Activated T-helper 17 cell treated with anti-CD3 and anti-CD28 coated beads, Interleukin-2, amount 50 U/mL, for 72 hours (primary cell): ENCODE measurements at regions not wholly inside any gene's neighbourhood (a gene's known extent, or its start where the extent isn't known, plus 50 kb on each side); places are given as distances from the start of the nearest gene placed in this dataset.
"Not testable (repeated sequence)": the region's sequence is repeated elsewhere in the genome, so short reads cannot be mapped to it uniquely, and the experiment has no call there.

Experiments used
- ATAC-seq: fragments of 150-1000 bp; cut with Tn5 transposase; replicated peaks from 2 replicates; pipeline ENCODE4 v1.10.0; 2021; ENCODE audit warnings: mild to moderate bottlenecking, moderate library complexity
- H3K27ac Mint-ChIP-seq: one replicate; pipeline ENCODE4 v1.8.0; 2022; ENCODE audit warnings: mixed read lengths
- H3K27me3 Mint-ChIP-seq: one replicate; pipeline ENCODE4 v1.8.0; 2022; ENCODE audit warnings: mixed read lengths
- H3K36me3 Mint-ChIP-seq: one replicate; pipeline ENCODE4 v1.8.0; 2022; ENCODE audit warnings: low read depth, mild to moderate bottlenecking, mixed read lengths
- H3K4me1 Mint-ChIP-seq: one replicate; pipeline ENCODE4 v1.8.0; 2022; ENCODE audit warnings: mixed read lengths
- H3K4me3 Mint-ChIP-seq: one replicate; pipeline ENCODE4 v1.8.0; 2022; ENCODE audit warnings: mild to moderate bottlenecking, mixed read lengths
- H3K9me3 Mint-ChIP-seq: one replicate; pipeline ENCODE4 v1.8.0; 2022; ENCODE audit warnings: mixed read lengths

GRCh38 chr9:40911647-40912046, 216.8 kb downstream of the FOXD4L6 start:
- Mint-ChIP-seq H3K27me3 (peaks cover 8% of the 10 kb centered on the region), H3K9me3 (peaks cover 58% of the 10 kb centered on the region), H3K36me3 (no peaks in the 10 kb centered on the region), H3K27ac (no peak overlapping the region), H3K4me1 (no peaks in the 10 kb centered on the region), H3K4me3 (no peak overlapping the region)
- ATAC-seq: no peak

DNA sequence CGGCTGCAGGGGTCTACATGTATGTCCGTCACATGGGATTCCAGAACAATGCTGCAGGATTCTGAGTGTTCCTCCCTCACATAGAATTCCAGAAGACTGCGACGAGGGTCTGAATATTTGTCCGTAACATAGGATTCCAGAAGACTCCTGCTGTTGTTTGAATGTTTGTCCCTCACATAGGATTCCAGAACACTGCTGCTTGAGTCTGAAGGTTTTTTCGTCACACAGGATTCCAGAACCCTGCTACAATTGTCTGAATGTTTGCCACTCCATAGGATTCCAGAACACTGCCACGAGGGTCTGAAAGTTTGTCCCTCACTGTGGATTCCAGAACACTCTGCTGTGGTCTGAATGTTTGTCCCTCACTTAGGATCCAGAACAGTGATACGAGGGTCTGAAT, 217.5 kb downstream of the FOXD4L6 start:
- H3K4me1 Mint-ChIP-seq, H3K27me3 Mint-ChIP-seq, ATAC-seq, H3K4me3 Mint-ChIP-seq, H3K36me3 Mint-ChIP-seq, H3K27ac Mint-ChIP-seq: not testable (repeated sequence)
- H3K9me3 Mint-ChIP-seq: peaks cover 60% of the 10 kb centered on the region

GRCh38 chr9:40909821-40910220, 218.7 kb downstream of the FOXD4L6 start:
- Mint-ChIP-seq H3K27ac (no peak overlapping the region), H3K4me3 (no peak overlapping the region), H3K4me1 (no peaks in the 10 kb centered on the region), H3K36me3 (no peaks in the 10 kb centered on the region), H3K27me3 (peaks cover 5% of the 10 kb centered on the region), H3K9me3 (peaks cover 59% of the 10 kb centered on the region)
- ATAC-seq: no peak

DNA sequence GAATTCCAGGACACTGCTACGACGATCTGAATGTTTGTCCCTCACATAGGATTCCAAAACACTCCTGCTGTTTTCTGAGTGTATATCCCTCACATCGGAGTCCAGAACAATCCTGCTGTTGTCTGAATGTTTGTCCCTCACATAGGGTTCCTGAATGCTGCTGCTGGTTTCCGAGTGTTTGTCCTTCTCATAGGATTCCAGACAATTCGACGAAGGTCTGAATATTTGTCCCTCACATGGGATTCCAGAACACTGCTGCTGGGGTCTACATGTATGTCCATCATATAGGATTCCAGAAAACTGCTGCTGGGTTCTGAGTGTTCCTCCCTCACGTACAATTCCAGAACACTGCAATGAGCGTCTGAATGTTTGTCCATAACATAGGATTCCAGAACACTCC, 219.4 kb downstream of the FOXD4L6 start:
- H3K9me3 Mint-ChIP-seq: peaks cover 58% of the 10 kb centered on the region
- not testable (repeated sequence) for H3K4me1 Mint-ChIP-seq, H3K36me3 Mint-ChIP-seq, H3K4me3 Mint-ChIP-seq, ATAC-seq, H3K27ac Mint-ChIP-seq, H3K27me3 Mint-ChIP-seq

DNA sequence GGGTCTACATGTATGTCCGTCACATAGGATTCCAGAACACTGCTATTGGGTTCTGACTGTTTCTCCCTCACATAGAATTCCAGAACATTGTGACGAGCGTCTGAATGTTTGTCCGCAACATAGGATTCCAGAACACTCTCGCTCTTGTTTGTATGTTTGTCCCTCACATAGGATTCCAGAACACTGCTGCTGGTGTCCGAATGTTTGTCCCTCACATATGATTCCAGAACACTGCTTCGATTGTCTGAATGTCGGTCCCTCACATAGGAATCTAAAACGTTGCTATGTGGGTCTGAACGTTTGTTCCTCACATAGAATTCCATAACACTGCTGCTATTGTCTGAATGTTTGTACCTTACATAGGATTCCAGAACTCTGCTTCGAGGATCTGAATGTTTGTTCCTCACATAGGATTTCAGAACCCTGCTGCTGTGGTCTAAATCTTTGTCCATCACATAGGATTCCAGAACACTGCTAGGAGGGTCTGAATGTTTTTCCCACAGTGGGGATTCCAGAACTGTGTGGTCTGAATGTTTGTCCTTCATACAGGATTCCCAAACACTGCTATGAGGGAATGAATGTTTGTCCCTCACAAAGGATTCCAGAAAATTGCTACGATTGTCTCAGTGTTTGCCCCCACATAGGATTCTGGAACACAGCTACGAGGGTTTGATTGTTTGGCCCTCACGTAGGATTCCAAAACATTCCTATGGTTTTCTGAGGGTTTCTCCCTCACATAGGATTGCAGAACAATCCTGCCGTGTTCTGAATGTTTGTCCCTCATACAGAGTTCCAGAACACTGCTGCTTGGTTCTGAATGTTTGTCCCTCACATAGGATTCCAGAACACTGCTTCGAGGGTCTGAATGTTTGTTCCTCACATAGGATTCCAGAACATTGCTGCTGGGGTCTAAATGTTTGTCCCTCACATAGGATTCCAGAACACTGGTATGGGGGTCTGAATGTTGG, 220.5 kb downstream of the FOXD4L6 start:
- Mint-ChIP-seq H3K36me3 (no peaks in the 10 kb centered on the region), H3K9me3 (peaks cover 55% of the 10 kb centered on the region), H3K4me1 (no peaks in the 10 kb centered on the region), H3K4me3 (no peak overlapping the region), H3K27me3 (peaks cover 3% of the 10 kb centered on the region), H3K27ac (no peak overlapping the region)
- no peak for ATAC-seq

- H3K36me3 Mint-ChIP-seq: not testable (repeated sequence)
Observed at GRCh38 chr9:40906879-40907278, 221.6 kb downstream of the FOXD4L6 start.

DNA sequence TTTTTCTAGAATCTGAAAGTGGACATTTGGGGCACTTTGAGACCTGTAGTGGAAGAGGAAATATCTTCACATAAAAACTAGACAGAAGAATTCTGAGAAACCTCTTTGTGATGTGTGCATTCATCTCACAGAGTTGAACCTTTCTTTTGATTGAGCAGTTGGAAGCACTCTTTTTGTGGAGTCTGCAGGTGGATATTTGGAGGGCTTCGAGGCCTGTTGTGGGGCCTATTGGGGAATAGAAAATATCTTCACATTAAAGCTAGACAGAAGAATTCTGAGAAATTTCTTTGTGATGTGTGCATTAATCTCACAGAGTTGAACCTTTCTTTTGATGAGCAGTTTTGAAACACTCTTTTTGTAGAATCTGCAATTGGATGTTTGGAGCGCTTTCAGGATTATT, 236.2 kb downstream of the FOXD4L6 start:
- not testable (repeated sequence) for H3K27ac Mint-ChIP-seq, H3K27me3 Mint-ChIP-seq, H3K4me3 Mint-ChIP-seq, H3K36me3 Mint-ChIP-seq, H3K4me1 Mint-ChIP-seq, ATAC-seq
- peaks cover 59% of the 10 kb centered on the region for H3K9me3 Mint-ChIP-seq

More at GRCh38 chr9:40906879-40907278, 221.6 kb downstream of the FOXD4L6 start:
- not testable (repeated sequence) for H3K27me3 Mint-ChIP-seq, H3K4me1 Mint-ChIP-seq, H3K27ac Mint-ChIP-seq, H3K4me3 Mint-ChIP-seq, ATAC-seq
- peaks cover 56% of the 10 kb centered on the region for H3K9me3 Mint-ChIP-seq

- not testable (repeated sequence) for H3K36me3 Mint-ChIP-seq, H3K4me1 Mint-ChIP-seq
Observed at GRCh38 chr9:40885858-40886257, 242.6 kb downstream of the FOXD4L6 start.

GRCh38 chr9:40884902-40885490, 243.5 kb downstream of the FOXD4L6 start:
- peaks cover 39% of the 10 kb centered on the region for H3K9me3 Mint-ChIP-seq

More at GRCh38 chr9:40885858-40886257, 242.6 kb downstream of the FOXD4L6 start:
- ATAC-seq, H3K27me3 Mint-ChIP-seq, H3K4me3 Mint-ChIP-seq, H3K27ac Mint-ChIP-seq: not testable (repeated sequence)
- H3K9me3 Mint-ChIP-seq: peaks cover 37% of the 10 kb centered on the region

DNA sequence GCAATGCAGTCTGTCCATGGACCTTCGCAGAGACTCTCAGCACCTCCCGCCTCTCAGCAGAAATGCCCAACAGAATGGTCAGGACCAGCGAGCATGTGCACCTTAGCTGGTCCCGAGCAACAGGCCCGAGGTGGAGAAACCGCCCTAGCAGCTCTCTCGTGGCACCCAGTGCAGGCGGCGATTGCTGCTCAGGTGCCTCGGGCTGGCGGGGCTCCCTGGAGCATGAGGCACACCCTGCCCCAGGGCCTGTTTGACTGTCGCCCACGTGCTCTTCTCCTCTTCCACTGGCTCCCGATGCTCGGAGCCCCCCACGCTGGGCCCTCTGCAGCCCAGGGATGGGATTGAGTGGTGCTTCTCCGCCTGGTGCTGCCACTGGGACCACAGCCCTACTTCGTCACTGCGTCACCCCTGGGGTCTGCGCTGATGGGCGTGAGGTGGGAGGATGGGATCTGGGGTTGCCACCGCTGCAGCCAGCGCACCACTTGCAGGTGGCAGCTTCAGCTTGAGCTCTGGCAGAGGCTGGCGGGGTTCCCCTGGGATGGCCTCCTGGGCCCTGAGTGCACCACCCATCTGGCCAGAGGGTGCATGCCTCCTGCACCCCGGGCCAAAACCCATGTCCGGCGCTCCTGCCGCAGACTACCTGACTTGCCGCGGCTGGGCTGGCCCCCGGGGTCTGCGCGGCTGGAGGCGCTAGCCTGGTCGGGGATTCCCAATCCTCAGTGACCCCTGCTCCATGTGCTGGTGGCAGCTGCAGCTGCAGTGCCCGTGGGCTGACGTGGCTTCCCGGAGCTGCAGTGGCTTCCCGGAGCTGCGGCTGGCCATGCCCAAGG, 244.2 kb downstream of the FOXD4L6 start:
- Mint-ChIP-seq H3K9me3 (peaks cover 41% of the 10 kb centered on the region), H3K27me3 (no peaks in the 10 kb centered on the region), H3K4me3 (no peak overlapping the region), H3K27ac (no peak overlapping the region), H3K4me1 (no peaks in the 10 kb centered on the region), H3K36me3 (no peaks in the 10 kb centered on the region)
- ATAC-seq: no peak

More at GRCh38 chr9:40884902-40885490, 243.5 kb downstream of the FOXD4L6 start:
- H3K4me1 Mint-ChIP-seq, ATAC-seq, H3K27ac Mint-ChIP-seq, H3K4me3 Mint-ChIP-seq, H3K36me3 Mint-ChIP-seq, H3K27me3 Mint-ChIP-seq: not testable (repeated sequence)

DNA sequence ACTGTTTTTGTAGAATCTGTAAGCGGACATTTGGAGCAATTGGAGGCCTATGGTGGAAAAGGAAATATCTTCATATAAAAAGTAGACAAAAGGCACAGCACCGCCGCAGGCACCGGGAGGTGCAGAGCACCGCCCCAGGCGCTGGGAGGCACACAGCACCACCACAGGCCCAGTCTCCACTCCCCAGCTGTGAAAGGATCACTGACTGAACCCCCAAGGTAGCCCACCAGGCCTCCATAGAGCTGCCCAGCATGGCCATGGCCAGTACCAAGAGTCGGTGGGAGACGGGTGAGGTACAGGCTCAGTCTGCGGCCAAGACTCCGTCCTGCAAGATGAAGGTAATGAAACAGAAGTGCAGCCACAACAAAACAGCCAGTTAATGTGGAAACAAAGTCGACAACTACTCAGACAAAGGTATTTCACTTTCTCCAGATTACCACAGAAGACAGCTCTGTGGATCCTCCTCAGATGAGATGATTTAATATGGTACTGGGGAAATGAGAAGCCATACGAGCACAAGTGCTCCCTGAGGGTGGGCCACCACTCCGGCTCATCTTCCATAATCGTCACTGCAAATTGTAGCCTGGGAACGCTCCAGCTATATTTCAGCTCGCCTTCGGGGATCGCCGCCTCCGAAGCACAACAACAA, 244.9 kb downstream of the FOXD4L6 start:
- H3K9me3 Mint-ChIP-seq: peaks cover 44% of the 10 kb centered on the region
- H3K27me3 Mint-ChIP-seq, H3K27ac Mint-ChIP-seq, H3K4me1 Mint-ChIP-seq, H3K4me3 Mint-ChIP-seq, H3K36me3 Mint-ChIP-seq, ATAC-seq: not testable (repeated sequence)

- H3K36me3 Mint-ChIP-seq, ATAC-seq, H3K4me1 Mint-ChIP-seq, H3K27ac Mint-ChIP-seq, H3K4me3 Mint-ChIP-seq, H3K27me3 Mint-ChIP-seq: not testable (repeated sequence)
- peaks cover 46% of the 10 kb centered on the region for H3K9me3 Mint-ChIP-seq
Observed at GRCh38 chr9:40873753-40874295, 254.7 kb downstream of the FOXD4L6 start.

GRCh38 chr9:40868437-40868836, 260.0 kb downstream of the FOXD4L6 start:
- H3K27me3 Mint-ChIP-seq, H3K27ac Mint-ChIP-seq, H3K4me3 Mint-ChIP-seq, H3K4me1 Mint-ChIP-seq, H3K36me3 Mint-ChIP-seq, ATAC-seq: not testable (repeated sequence)
- peaks cover 34% of the 10 kb centered on the region for H3K9me3 Mint-ChIP-seq
